ENCODE measurements at regions not wholly inside any gene's neighbourhood (a gene's known extent, or its start where the extent isn't known, plus 50 kb on each side); places are given as distances from the start of the nearest gene placed in this dataset.

DNA sequence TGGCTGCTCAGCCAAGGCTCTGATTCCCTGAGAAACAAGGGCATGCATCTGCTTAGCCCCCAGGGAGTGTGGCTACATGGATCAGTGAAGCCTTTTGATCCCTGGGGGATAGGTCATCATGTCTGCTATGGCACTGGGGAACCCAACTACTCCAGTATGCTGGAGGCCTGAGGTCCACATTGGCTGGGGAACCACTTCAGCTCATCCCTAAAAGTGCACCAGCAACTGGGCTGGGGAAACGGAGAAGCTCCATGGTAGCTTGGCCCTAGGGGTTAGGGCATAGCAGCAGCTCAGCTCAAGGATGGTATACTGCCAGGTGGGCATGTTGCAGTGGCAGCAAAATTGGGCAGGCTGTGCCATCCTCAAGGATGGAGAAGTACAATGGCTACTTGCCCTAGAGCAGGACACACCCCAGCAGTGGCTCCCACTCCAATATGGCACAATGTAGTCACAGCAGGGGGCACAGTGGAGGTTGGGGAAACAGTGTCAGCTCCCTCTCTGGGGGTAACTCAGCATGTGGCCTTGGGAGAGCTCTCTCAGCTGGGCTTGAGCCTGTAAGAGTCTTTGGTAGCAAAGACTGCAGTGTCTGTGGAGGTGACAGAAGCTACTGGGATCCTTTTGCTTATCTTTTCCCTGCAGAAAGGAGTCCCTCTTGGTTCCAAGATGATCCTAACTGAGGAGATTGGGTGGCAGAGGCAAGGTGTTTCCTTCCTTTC, 111.5 kb upstream of the FSTL4 start:
- in situ Hi-C loops (cut with HindIII; ENCODE audit: low pct_unique_long_range_greater_than_20kb, low sequenced_read_pairs), result no loop called here
- no peak for TF ChIP-seq JUND (IDR thresholded peaks at IDR 0.05; ENCODE audit: low read depth)
- no peak for DNase-seq (ENCODE audit: low read depth in 1 of 2, low spot score in 1 of 2)

DNA sequence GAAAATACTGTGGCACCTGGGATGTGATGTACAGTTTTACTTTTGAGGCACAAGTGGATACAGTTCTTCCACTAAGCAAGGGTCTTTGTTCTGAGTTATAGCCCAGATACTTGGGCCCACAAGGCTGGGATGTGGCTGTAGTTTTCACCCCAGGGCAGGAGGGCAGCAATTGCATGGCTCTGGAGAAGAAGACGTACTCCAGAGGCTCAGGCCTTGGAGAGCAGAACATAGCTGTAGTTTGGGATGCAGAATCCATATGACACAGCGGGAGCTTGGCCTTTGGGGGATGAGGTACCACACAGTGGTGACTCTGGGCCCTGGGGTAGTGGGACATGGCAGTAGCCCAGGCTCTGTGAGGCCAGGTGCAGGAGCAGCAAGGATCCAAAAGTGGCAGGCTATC, 110.8 kb upstream of the FSTL4 start:
- TF ChIP-seq JUND (IDR thresholded peaks at IDR 0.05; ENCODE audit: low read depth), result no peak
- in situ Hi-C loops (cut with HindIII; ENCODE audit: low pct_unique_long_range_greater_than_20kb, low sequenced_read_pairs), result no loop called here
- no peak for DNase-seq (ENCODE audit: low read depth in 1 of 2, low spot score in 1 of 2)

DNA sequence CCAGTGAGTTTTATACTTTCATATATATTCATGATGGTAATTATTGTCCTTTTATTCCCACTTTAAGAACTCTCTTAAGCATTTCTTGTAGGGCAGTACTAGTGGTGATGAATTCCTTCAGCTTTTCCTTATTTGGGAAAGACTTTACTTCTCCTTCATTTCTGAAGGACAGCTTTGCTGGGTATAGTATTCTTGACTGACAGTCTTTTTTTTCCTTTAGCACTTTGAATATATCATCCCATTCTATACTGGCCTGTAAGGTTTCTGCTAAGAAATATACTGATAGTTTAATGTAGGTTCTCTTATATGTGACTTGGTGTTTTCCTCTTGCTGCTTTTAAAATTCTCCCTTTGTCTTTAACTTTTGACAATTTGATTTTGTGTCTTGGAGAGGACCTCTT, 109.0 kb upstream of the FSTL4 start:
- no peak for DNase-seq (ENCODE audit: low read depth in 1 of 2, low spot score in 1 of 2)
- no peak for TF ChIP-seq JUND (IDR thresholded peaks at IDR 0.05; ENCODE audit: low read depth)
- in situ Hi-C loops (cut with HindIII; ENCODE audit: low pct_unique_long_range_greater_than_20kb, low sequenced_read_pairs), result no loop called here

DNA sequence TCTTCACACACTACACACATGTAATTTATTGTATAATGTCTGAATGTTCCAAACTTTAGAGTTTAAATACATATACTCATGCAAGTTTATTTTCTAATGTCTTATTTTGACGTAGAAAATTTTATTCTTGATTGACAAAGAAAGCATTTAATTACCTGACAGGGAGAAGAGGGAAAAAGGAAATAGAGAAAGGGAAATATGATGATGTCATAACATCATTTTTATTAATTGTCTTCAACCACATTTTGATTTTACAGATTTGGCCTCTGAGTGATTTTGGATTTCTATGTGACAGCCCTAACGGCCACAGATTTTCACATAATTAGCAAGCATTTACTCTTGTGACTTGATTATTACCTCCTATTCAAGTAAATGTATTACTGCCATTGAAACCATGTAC, 106.1 kb upstream of the FSTL4 start:
- no peak for DNase-seq (ENCODE audit: low read depth in 1 of 2, low spot score in 1 of 2)
- no peak for TF ChIP-seq JUND (IDR thresholded peaks at IDR 0.05; ENCODE audit: low read depth)
- in situ Hi-C loops (cut with HindIII; ENCODE audit: low pct_unique_long_range_greater_than_20kb, low sequenced_read_pairs), result no loop called here

DNA sequence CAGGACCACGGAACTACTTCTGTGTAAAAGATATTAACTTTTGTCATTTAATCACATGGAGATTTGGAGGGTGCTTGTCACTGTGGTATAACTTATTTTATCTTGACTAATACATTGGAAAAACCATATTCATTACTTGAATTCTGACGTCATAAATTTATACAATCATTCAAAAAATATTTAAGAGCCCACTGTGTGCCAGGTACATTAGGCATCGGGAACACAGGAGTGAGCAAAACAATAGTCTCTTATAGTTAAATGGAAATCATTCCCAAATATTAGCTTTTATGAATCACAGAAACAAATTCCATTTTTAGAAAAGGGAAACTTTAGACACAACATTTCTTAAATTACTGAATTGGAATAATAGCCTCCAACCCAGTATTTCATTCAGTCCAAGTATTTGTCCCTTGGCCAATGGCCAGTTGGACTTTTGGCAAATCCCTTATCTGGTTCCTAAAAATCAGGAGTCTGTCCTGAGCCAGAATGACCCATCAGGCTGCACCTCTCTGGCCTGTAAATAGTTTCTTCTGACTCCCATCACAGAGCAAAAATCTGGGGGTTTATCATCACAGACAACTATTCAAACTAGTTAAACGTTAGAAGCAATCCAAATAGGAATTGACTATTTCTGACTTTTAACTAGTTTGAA, 104.3 kb upstream of the FSTL4 start:
- in situ Hi-C loops (cut with HindIII; ENCODE audit: low pct_unique_long_range_greater_than_20kb, low sequenced_read_pairs), result no loop called here
- no peak for DNase-seq (ENCODE audit: low read depth in 1 of 2, low spot score in 1 of 2)
- TF ChIP-seq JUND (IDR thresholded peaks at IDR 0.05; ENCODE audit: low read depth), result no peak

DNA sequence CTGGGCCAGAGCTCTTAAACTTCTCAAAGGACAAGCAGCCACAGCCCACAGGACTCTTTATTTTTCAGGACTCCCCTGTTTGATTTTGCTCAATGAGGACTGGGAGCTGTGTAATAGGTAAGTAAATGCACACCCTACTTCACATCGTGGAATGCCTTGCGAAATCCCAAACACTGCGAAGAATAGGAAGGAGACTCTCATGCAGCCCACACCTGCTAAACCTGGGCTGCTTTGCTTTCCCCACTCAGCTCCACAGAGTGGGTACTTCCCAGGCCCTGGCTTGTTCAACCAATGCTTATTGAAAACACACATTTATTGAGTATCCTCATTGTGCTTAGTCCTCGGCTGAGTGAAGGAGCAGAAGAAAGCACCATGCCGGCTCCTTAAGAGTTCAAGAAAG, 103.3 kb upstream of the FSTL4 start:
- in situ Hi-C loops (cut with HindIII; ENCODE audit: low pct_unique_long_range_greater_than_20kb, low sequenced_read_pairs), result no loop called here
- TF ChIP-seq JUND (IDR thresholded peaks at IDR 0.05; ENCODE audit: low read depth), result no peak
- no peak for DNase-seq (ENCODE audit: low read depth in 1 of 2, low spot score in 1 of 2)

DNA sequence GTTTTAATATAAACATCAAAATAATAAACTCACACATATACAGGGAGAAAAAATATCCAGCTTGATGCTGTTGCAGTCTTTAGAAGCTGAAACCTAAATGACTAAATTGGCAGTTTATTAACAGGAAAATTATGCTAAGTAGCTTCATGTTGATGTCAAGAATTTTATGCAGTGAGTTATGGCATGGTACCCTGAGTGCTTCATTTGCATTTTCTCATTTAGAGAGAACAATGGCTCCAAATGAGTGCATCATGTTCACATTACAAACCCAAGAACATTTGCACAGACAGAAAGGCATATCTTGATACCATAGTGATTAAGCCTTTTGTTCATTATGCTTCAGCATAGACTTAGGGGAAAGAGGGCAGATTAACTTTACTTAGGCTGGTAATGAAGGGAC, 102.9 kb upstream of the FSTL4 start:
- TF ChIP-seq JUND (IDR thresholded peaks at IDR 0.05; ENCODE audit: low read depth), result no peak
- in situ Hi-C loops (cut with HindIII; ENCODE audit: low pct_unique_long_range_greater_than_20kb, low sequenced_read_pairs), result no loop called here
- DNase-seq (ENCODE audit: low read depth in 1 of 2, low spot score in 1 of 2), result no peak

DNA sequence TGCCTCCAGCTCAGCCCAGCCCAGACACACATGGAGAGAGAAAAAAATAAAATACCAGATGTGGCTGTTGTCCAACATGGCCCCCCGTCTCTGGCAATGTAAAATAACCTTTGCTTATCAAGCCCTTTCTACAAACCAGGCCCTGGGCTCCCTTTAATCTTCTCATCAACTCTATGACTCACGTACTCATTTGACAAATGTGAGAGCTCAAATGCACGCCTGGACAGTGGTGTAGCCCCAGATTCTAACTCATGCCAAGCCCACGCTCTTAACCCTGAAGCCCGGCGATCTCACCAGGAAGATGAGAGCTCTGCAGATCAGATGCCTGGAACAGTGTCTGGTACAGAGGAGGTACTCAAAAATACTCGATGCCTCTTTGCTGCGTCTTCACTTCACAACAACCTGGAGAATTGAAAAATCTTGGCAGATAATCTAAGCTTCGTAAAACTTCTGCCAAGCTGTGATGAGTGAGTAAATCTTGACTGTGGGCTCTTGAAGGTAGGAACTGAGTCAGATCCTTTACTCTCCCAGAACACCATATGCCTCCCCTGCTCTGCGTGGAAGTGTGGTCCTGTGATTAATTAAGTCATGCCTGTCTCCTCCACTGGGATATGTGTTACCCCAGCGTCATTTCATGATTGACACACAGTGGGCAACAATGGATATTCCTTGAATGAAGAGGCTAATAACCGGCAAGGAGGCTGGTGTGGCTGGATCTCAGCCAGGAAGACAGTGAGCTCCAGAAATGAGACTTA, 102.0 kb upstream of the FSTL4 start:
- TF ChIP-seq JUND (IDR thresholded peaks at IDR 0.05; ENCODE audit: low read depth), result no peak
- DNase-seq (ENCODE audit: low read depth in 1 of 2, low spot score in 1 of 2), result no peak
- in situ Hi-C loops (cut with HindIII; ENCODE audit: low pct_unique_long_range_greater_than_20kb, low sequenced_read_pairs), result no loop called here

DNA sequence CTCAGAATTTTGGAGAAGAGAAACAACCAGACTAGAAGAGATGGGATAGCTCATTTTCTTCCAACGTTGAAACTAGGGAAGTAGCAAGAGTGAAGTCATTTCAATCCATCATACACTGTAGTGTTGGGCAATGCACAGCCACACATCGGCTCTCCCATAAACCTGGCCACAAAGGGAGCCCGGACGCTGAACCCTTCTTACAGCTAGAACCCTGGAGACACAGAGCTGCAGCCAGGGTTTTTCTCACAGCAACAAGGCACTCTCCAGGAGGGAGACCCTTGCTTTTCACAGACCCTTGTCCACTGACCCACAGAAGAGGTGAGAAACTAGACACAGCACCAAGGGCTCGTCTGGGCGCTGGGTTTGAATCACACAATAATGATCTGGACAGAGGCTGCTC, 101.4 kb upstream of the FSTL4 start:
- no peak for DNase-seq (ENCODE audit: low read depth in 1 of 2, low spot score in 1 of 2)
- in situ Hi-C loops (cut with HindIII; ENCODE audit: low pct_unique_long_range_greater_than_20kb, low sequenced_read_pairs), result no loop called here
- TF ChIP-seq JUND (IDR thresholded peaks at IDR 0.05; ENCODE audit: low read depth), result no peak

DNA sequence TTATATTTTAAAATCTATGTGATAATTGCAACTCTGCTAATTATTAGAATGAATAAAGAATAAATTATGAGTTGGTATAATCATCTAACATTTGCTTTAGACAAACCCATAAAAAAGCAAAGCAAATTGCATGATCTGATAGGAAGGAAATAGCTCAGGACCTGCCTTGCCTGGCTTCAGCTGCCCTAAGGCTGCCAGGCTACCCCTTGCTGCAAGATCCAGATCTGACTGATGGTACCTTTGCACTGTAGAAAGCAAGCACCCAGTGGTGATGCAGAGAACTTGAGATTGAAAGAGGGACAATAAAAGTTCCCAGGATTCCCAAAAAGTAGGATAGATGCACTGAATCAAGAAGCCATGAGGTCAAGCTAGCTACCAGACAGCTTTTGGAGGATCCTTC, 100.9 kb upstream of the FSTL4 start:
- in situ Hi-C loops (cut with HindIII; ENCODE audit: low pct_unique_long_range_greater_than_20kb, low sequenced_read_pairs), result no loop called here
- DNase-seq (ENCODE audit: low read depth in 1 of 2, low spot score in 1 of 2), result no peak
- no peak for TF ChIP-seq JUND (IDR thresholded peaks at IDR 0.05; ENCODE audit: low read depth)

DNA sequence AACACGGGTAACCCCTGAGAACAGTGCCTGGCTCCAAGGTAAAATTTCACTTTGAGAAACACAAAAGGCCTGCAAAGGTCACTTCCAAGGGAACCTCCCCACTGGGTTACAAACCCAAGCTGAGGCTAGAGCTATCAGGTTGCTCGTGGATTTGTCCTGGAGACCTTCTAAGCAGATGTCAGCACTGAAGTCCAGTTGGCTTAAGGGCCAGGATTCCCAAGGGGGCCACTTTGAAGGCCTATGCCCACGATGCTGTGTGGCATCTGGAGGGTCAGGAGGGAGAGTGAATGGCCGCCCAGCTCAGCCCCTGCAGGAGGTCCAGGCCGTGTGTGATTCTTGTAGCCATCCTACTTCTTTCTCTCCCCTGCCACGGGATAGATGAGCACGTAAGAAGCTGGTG, 100.2 kb upstream of the FSTL4 start:
- in situ Hi-C loops (cut with HindIII; ENCODE audit: low pct_unique_long_range_greater_than_20kb, low sequenced_read_pairs), result no loop called here
- no peak for TF ChIP-seq JUND (IDR thresholded peaks at IDR 0.05; ENCODE audit: low read depth)
- no peak for DNase-seq (ENCODE audit: low read depth in 1 of 2, low spot score in 1 of 2)

DNA sequence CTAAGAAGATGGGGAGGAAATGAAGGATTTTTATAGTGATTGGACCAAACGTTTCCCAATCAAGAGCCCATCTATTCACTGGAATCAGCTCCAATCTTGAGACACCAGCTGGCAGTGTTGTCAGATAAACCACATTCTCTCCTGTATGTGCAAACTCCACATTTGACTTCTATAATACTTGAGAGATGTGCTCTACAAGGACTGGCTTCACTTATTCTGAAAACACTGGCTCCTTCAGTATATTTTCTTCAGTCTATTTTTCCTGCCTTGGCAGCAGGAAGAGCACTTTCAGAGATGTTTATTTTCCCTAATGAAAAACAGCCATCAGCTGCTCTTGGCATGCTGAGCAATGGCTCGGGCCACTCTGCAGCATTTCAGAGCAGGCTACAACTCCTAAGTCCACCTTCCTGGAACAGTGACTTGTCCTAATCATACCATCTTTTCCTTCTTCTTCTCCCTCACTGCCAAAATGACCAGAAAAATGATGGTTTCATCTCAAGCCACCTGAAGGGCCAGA, 96.9 kb upstream of the FSTL4 start:
- in situ Hi-C loops (cut with HindIII; ENCODE audit: low pct_unique_long_range_greater_than_20kb, low sequenced_read_pairs), result no loop called here
- TF ChIP-seq JUND (IDR thresholded peaks at IDR 0.05; ENCODE audit: low read depth), result no peak
- no peak for DNase-seq (ENCODE audit: low read depth in 1 of 2, low spot score in 1 of 2)

DNA sequence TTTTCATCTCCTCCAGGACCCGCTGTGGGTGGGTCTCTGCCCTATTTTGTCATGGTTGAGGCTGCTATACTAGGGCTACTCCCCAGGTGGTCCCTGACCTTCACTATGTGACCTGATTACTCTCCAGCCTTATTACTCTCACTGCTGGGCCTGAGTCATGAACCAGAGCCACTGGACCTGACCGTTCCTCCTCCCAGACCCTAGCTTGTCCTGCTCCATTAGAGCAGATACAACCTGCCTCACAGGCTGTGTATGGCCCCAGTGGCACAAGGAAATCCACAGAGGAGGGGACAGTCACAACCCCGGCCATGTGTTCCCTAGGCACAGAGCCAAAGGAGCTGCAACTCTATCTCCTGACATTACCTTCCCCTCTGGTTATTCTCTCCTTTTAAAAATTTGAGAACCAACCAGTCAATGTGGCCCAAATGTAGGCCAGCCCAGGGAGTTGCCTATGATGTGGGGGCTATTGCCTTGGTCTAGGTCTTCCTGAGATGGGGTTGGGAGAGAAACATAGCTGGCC, 96.0 kb upstream of the FSTL4 start:
- in situ Hi-C loops (cut with HindIII; ENCODE audit: low pct_unique_long_range_greater_than_20kb, low sequenced_read_pairs), result no loop called here
- TF ChIP-seq JUND (IDR thresholded peaks at IDR 0.05; ENCODE audit: low read depth), result no peak

More for the DNA sequence above, 96.0 kb upstream of the FSTL4 start:
- no peak for DNase-seq (ENCODE audit: low read depth in 1 of 2, low spot score in 1 of 2)
